ENCODE measurements at regions not wholly inside any gene's neighbourhood (a gene's known extent, or its start where the extent isn't known, plus 50 kb on each side); places are given as distances from the start of the nearest gene placed in this dataset.

DNA sequence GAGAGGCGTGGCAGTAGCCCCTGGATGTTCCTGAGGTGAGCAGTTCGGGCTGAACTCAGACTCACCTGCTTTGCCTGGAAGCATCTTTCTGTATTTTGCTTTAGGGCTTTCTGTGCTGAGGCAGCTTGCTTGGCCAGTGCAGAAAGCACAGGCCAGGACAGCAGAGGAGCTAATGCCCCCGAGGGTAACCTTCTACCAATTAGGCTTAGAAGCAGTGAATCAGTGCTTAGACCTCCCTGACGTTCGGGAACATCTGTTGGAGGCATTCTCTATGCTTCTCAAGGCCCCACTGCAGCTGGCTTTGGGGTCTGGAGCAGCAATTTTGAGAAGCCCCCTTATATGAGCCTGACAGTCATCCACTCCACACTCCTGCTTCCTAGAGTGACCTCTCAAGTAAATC, 350.7 kb upstream of the PROK2 start:
- Mint-ChIP-seq H3K9me3 (no peaks in the 10 kb centered on the region), H3K36me3 (no peaks in the 10 kb centered on the region), H3K27me3 (ENCODE audit: low read depth) (peaks cover 14% of the 10 kb centered on the region), H3K4me1 (peaks cover 2% of the 10 kb centered on the region), H3K4me3 (no peak overlapping the region), H3K27ac (no peak overlapping the region)
- no peak for DNase-seq (ENCODE audit: low spot score in 2 of 2, unreplicated experiment in 2 of 2)
- TF ChIP-seq, protein P1, sequence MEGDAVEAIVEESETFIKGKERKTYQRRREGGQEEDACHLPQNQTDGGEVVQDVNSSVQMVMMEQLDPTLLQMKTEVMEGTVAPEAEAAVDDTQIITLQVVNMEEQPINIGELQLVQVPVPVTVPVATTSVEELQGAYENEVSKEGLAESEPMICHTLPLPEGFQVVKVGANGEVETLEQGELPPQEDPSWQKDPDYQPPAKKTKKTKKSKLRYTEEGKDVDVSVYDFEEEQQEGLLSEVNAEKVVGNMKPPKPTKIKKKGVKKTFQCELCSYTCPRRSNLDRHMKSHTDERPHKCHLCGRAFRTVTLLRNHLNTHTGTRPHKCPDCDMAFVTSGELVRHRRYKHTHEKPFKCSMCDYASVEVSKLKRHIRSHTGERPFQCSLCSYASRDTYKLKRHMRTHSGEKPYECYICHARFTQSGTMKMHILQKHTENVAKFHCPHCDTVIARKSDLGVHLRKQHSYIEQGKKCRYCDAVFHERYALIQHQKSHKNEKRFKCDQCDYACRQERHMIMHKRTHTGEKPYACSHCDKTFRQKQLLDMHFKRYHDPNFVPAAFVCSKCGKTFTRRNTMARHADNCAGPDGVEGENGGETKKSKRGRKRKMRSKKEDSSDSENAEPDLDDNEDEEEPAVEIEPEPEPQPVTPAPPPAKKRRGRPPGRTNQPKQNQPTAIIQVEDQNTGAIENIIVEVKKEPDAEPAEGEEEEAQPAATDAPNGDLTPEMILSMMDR (IDR thresholded peaks at IDR 0.05; ENCODE audit: unreplicated experiment) = no peak

DNA sequence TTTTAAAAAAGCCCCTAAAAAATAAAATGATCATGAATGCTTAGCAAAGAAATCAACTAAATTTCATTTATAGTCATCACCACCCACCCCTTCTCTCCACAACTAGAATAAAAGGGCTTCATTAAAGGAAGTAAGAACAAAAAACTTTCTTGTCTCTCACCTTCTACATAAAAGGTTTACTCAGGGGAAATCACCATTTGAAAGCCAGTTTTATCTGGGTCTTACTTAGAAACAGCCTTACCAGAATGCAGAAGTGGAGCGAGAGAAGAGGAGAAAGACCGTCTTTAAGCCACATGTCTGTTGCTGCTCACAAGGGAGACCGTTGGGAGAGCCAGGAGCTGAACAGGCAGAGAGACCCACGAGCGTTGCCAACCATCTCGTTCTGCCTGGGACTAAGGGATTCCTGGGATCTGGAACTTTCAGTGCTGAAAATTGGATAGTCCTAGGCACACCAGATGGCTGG, 350.1 kb upstream of the PROK2 start:
- no peak for DNase-seq (ENCODE audit: low spot score in 2 of 2, unreplicated experiment in 2 of 2)
- Mint-ChIP-seq H3K36me3 (no peaks in the 10 kb centered on the region), H3K27me3 (ENCODE audit: low read depth) (peaks cover 14% of the 10 kb centered on the region), H3K4me3 (no peak overlapping the region), H3K4me1 (peaks cover 2% of the 10 kb centered on the region), H3K27ac (no peak overlapping the region), H3K9me3 (no peaks in the 10 kb centered on the region)
- TF ChIP-seq, protein P1 (IDR thresholded peaks at IDR 0.05; ENCODE audit: unreplicated experiment) = no peak

DNA sequence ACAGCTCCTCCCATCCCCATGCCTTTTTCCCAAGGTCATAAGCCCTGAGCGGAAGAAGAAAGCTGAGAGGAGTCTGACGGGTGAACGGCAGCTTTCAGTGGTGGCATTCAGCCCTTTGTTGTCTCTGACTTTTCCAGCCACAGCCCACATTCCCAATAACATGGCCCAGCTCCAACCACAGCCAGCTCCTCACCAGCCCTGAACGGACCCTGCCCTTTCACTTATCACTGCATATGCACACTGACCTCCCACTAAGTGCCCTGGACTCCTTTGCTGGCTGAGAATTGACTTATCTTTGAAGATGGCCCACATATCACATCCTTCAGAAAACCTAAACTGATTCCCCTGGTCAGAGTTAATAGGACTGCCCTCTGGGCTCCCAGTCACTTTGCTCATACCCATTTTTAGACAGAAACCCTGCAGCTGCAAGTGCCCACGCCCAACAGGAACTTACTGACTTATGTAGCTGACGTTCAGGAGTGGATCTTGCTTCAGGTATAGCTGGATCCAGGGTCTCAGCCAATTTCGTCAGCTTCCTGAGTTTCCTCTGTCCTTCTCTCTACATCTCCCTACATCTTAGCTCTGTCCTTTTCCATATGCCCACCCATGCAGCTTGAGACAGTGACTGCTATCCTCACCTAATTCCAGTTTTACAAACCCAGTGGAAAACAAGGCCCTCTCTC, 348.5 kb upstream of the PROK2 start:
- TF ChIP-seq, protein P1 (IDR thresholded peaks at IDR 0.05; ENCODE audit: unreplicated experiment) = no peak
- DNase-seq (ENCODE audit: low spot score in 2 of 2, unreplicated experiment in 2 of 2) = no peak
- H3K4me1 Mint-ChIP-seq = peaks cover 2% of the 10 kb centered on the region
- no peaks in the 10 kb centered on the region for H3K9me3 Mint-ChIP-seq
- H3K27ac Mint-ChIP-seq = no peak overlapping the region
- no peaks in the 10 kb centered on the region for H3K36me3 Mint-ChIP-seq
- peaks cover 12% of the 10 kb centered on the region for H3K27me3 Mint-ChIP-seq (ENCODE audit: low read depth)
- H3K4me3 Mint-ChIP-seq = no peak overlapping the region

DNA sequence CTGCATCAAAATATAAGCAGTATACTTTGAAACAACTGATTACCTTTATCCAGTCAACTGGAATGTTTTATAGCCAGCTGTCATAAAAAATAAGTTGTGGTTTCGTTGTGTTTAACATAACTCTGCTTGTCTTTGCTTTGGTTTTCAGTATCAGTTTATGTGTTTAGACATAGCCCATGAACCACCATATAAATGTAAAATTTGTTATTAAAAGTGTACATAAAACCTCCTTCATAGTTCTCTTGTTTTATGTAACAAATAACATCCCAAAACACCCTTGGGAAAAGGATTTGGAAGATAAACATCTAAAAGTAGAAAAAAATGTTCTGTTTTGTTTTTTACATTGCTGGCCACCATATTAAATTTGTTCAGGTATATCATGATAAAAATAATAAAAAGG, 347.0 kb upstream of the PROK2 start:
- DNase-seq (ENCODE audit: low spot score in 2 of 2, unreplicated experiment in 2 of 2) = no peak
- H3K27me3 Mint-ChIP-seq (ENCODE audit: low read depth) = peaks cover 13% of the 10 kb centered on the region
- TF ChIP-seq, protein P1 (IDR thresholded peaks at IDR 0.05; ENCODE audit: unreplicated experiment) = no peak
- no peak overlapping the region for H3K4me3 Mint-ChIP-seq
- H3K9me3 Mint-ChIP-seq = no peaks in the 10 kb centered on the region
- H3K4me1 Mint-ChIP-seq = peaks cover 2% of the 10 kb centered on the region
- H3K36me3 Mint-ChIP-seq = no peaks in the 10 kb centered on the region
- no peak overlapping the region for H3K27ac Mint-ChIP-seq

DNA sequence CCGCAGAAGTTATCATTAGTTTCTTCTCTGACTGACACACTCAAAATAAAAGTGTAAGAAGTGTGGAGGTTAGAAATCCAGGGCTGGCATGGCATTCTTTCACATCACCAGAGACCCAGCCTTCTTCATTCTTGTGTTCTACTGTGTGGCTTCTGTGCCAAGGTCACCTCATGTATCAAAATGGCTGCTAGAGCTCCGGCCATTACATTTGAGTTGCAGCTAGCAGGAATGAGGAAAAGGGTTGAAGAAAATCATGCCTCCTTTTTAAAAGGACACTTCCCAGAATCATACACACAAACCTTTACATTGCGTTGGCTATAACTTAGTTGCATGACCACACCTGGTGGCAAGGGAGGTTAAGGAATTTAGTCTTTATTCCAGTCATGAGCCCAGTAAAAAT, 345.6 kb upstream of the PROK2 start:
- H3K27me3 Mint-ChIP-seq (ENCODE audit: low read depth) = peaks cover 14% of the 10 kb centered on the region
- H3K4me1 Mint-ChIP-seq = peaks cover 2% of the 10 kb centered on the region
- H3K36me3 Mint-ChIP-seq = no peaks in the 10 kb centered on the region
- H3K4me3 Mint-ChIP-seq = no peak overlapping the region
- DNase-seq (ENCODE audit: low spot score in 2 of 2, unreplicated experiment in 2 of 2) = no peak
- no peak overlapping the region for H3K27ac Mint-ChIP-seq
- TF ChIP-seq, protein P1 (IDR thresholded peaks at IDR 0.05; ENCODE audit: unreplicated experiment) = no peak
- H3K9me3 Mint-ChIP-seq = no peaks in the 10 kb centered on the region
